ENCODE measurements at regions not wholly inside any gene's neighbourhood (a gene's known extent, or its start where the extent isn't known, plus 50 kb on each side); places are given as distances from the start of the nearest gene placed in this dataset.

DNA sequence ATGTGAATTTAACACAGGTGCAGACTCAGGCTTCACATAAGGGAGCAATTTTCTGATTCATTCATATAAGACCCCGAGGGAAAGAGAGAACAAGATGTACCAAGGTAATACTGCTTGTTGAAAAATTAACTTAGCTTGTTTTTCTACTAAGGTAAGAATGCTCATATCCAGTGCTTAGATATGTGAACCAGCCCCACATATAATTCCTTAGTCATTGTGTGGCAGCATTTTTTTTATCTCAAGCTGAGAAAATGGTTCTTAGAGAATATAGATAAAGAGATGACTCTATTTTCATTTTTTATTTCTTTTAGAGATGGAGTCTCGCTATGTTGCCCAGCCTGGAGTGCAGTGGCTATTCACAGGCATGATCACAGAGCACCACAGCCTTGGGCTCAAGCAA lies 121.8 kb upstream of the SEM1 start:
- Histone ChIP-seq H3K36me3 (no peaks in the 10 kb centered on the region), H3K9me3 (no peaks in the 10 kb centered on the region), H3K4me3 (no peak overlapping the region), H3K27ac (no peak overlapping the region), H3K27me3 (no peaks in the 10 kb centered on the region), H3K4me1 (no peaks in the 10 kb centered on the region)
- no peak for TF ChIP-seq POLR2A (IDR thresholded peaks at IDR 0.05)
- TF ChIP-seq, protein P1, sequence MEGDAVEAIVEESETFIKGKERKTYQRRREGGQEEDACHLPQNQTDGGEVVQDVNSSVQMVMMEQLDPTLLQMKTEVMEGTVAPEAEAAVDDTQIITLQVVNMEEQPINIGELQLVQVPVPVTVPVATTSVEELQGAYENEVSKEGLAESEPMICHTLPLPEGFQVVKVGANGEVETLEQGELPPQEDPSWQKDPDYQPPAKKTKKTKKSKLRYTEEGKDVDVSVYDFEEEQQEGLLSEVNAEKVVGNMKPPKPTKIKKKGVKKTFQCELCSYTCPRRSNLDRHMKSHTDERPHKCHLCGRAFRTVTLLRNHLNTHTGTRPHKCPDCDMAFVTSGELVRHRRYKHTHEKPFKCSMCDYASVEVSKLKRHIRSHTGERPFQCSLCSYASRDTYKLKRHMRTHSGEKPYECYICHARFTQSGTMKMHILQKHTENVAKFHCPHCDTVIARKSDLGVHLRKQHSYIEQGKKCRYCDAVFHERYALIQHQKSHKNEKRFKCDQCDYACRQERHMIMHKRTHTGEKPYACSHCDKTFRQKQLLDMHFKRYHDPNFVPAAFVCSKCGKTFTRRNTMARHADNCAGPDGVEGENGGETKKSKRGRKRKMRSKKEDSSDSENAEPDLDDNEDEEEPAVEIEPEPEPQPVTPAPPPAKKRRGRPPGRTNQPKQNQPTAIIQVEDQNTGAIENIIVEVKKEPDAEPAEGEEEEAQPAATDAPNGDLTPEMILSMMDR (IDR thresholded peaks at IDR 0.05), result no peak
- ATAC-seq (no peak), DNase-seq (no peak)
- intact Hi-C loops (cut with DNase I), result no loop called here
- 57% methylated on average over 2 of the region's 2 CpGs for WGBS (ENCODE audit: insufficient coverage, low coverage, low lambda C conversion rate, missing lambda C conversion rate)

DNA sequence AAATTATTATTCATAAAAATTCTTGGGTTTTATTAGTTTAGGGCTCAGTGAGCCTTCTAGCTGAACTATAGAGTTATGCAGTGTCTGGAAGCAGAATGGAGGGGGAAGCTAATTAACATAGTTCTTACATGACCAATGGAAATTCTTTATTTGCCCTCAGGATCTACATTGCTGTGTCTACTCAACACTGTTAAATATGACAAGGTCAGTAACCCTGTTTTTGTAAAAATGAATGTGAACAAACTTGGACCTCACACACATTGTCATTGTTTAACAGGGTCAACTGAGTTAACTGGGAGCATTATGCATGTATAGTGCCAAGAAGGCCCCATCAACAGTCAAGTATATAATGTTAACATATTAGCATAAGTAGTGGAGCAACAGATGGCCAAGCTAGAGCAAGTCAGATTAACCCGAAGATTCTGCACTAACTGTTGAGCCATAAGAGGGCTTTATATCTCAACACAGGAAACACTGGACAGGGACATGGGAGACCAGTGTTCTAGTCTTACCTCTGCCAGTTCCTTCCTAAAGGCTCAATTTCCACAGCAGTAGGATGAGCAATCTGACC lies 122.5 kb upstream of the SEM1 start:
- H3K36me3 ChIP-seq, result no peaks in the 10 kb centered on the region
- no peak for TF ChIP-seq POLR2A (IDR thresholded peaks at IDR 0.05)
- TF ChIP-seq, protein P1 (IDR thresholded peaks at IDR 0.05), result no peak
- ATAC-seq, result no peak
- no peak overlapping the region for H3K27ac ChIP-seq
- H3K4me1 ChIP-seq, result no peaks in the 10 kb centered on the region
- no peak overlapping the region for H3K4me3 ChIP-seq
- intact Hi-C loops (cut with DNase I), result no loop called here
- WGBS (ENCODE audit: insufficient coverage, low coverage, low lambda C conversion rate, missing lambda C conversion rate), result 100% methylated on average over 1 of the region's 1 CpG
- no peaks in the 10 kb centered on the region for H3K9me3 ChIP-seq
- DNase-seq, result no peak
- H3K27me3 ChIP-seq, result no peaks in the 10 kb centered on the region

DNA sequence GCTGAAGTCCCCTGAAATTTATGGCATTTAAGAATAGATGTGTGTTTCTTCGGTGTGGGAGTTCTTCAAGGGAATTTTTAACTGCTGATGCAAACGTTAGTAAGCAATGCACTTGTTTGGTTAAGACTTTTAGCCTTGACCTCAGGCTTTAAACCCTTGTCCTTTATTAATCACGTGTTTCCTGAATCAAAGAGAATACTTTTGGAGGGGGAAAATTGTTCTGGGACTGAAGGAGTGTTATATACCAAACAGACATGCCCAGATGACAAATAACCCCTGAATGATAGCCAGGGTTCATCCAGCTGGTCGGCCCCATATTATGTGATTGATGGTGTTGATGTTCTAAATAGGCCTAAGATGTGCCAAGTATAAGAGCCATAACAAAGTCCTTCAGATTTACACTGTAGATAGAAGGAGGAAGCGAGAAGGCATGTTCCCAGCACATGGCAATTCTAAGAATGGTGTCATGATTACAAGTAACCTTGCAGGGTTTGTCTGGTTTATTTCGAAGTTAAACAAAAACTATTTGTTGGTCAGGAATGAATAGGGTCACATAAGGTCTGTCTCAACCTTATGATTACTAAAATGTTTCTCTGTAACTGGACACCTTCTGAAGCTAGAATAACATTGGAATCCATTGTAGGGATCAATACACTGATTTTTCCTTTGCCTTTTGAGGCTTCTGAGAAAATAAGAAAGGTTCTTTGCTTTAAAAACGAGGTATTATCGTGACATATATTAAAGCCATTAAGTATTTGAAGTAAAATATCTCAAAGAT lies 124.2 kb upstream of the SEM1 start:
- ATAC-seq (peak in 2 of 4 donors; percentile 17 to 27), DNase-seq (no peak)
- Histone ChIP-seq H3K9me3 (no peaks in the 10 kb centered on the region), H3K36me3 (no peaks in the 10 kb centered on the region), H3K4me1 (no peaks in the 10 kb centered on the region), H3K27ac (no peak overlapping the region), H3K27me3 (no peaks in the 10 kb centered on the region), H3K4me3 (no peak overlapping the region)
- no peak for TF ChIP-seq POLR2A (IDR thresholded peaks at IDR 0.05)
- TF ChIP-seq, protein P1 (IDR thresholded peaks at IDR 0.05), result no peak
- intact Hi-C loops (cut with DNase I), result no loop called here
- 46% methylated on average over 8 of the region's 8 CpGs for WGBS (ENCODE audit: insufficient coverage, low coverage, low lambda C conversion rate, missing lambda C conversion rate)

DNA sequence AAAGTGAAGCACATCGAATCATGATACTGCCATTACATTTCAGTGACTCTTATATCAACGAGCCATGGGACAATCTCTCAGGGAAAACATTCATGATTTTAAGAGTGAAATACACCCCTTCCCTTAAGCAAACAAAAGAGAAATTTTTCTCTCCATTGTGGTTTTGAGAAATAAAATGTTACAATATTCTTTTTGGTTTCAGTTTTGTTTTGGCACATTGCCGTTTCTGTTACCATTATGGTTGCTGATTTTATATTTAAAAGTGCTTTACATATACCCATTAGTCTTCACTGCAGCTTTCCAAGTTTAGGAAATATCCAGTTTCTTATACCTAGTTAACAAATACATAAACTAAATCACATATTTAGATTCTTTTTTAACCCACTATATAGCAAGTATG lies 126.8 kb upstream of the SEM1 start:
- Histone ChIP-seq H3K36me3 (no peaks in the 10 kb centered on the region), H3K27me3 (no peaks in the 10 kb centered on the region), H3K4me3 (no peak overlapping the region), H3K27ac (no peak overlapping the region), H3K4me1 (no peaks in the 10 kb centered on the region), H3K9me3 (no peaks in the 10 kb centered on the region)
- DNase-seq (no peak), ATAC-seq (no peak)
- TF ChIP-seq POLR2A (IDR thresholded peaks at IDR 0.05), result no peak
- TF ChIP-seq, protein P1 (IDR thresholded peaks at IDR 0.05), result no peak
- WGBS (ENCODE audit: insufficient coverage, low coverage, low lambda C conversion rate, missing lambda C conversion rate), result 51% methylated on average over 3 of the region's 3 CpGs
- intact Hi-C loops (cut with DNase I), result no loop called here

Data from right lobe of liver (tissue), 6 donors.